IMR-90 (cell line): ENCODE measurements at regions not wholly inside any gene's neighbourhood (a gene's known extent, or its start where the extent isn't known, plus 50 kb on each side); places are given as distances from the start of the nearest gene placed in this dataset.

Source experiments
- ATAC-seq: fragments of 200-7000 bp; cut with Tn5 transposase; 2 replicates; pipeline ENCODE4 v1.9.1; 2020; ENCODE audit warnings: low read depth, mild to moderate bottlenecking, moderate library complexity
- BruUV-seq: library from RNA; stranded (reverse); fragments of 400-500 nt; replicated peaks from 2 replicates; lab custom pipeline; 2021; lab: Mats Ljungman, UMichigan
- CTCF ChIA-PET: fragments of 300-600 bp; formaldehyde crosslinking; extraction: SDS; loops from one replicate; lab custom pipeline; 2021; ENCODE audit warnings: antibody characterized with exemption; lab: Yijun Ruan, JAX
- POLR2A ChIA-PET: fragments of 300-600 bp; sonication (Branson Sonifier 250); formaldehyde crosslinking; loops from one replicate; lab custom pipeline; 2022; ENCODE audit warnings: antibody characterized with exemption; ENCODE audit not compliant: unreplicated experiment; lab: Charles Lee
- DNase-seq: peaks from one replicate; pipeline ENCODE4 v3.0.0; 2013
- H2AFZ ChIP-seq: replicated peaks from 2 replicates; pipeline ENCODE3; 2013; ENCODE audit warnings: low read length, mild to moderate bottlenecking; ENCODE audit not compliant: poor library complexity
- H2AK5ac ChIP-seq: 2 replicates; pipeline ENCODE4 v1.6.1; 2013; ENCODE audit warnings: low read depth, low read length, inconsistent platforms
- H2AK9ac ChIP-seq: replicated peaks from 2 replicates; pipeline ENCODE3; 2013; ENCODE audit warnings: mild to moderate bottlenecking, low read depth, low read length, moderate library complexity; ENCODE audit not compliant: poor library complexity
- H2BK120ac ChIP-seq: 2 replicates; pipeline ENCODE4 v1.6.1; 2013; ENCODE audit warnings: low read depth, low read length, inconsistent platforms
- H2BK15ac ChIP-seq: 3 replicates; pipeline ENCODE4 v1.6.1; 2013; ENCODE audit warnings: low read depth, low read length, inconsistent platforms
- H2BK20ac ChIP-seq: 2 replicates; pipeline ENCODE4 v1.6.1; 2013; ENCODE audit warnings: low read depth, mild to moderate bottlenecking, inconsistent platforms, low read length, moderate library complexity
- H2BK5ac ChIP-seq: 2 replicates; pipeline ENCODE4 v1.6.1; 2013; ENCODE audit warnings: mild to moderate bottlenecking, low read depth, low read length, inconsistent platforms; ENCODE audit not compliant: poor library complexity, severe bottlenecking
- H3K14ac ChIP-seq: replicated peaks from 2 replicates; pipeline ENCODE4 v1.6.1; 2013; ENCODE audit warnings: low read depth, low read length, inconsistent platforms
- H3K18ac ChIP-seq: 2 replicates; pipeline ENCODE4 v1.6.1; 2013; ENCODE audit warnings: low read depth, low read length, control low read depth
- H3K23ac ChIP-seq: 2 replicates; pipeline ENCODE4 v1.6.1; 2013; ENCODE audit warnings: low read depth, low read length, inconsistent platforms
- H3K27ac ChIP-seq: 2 replicates; pipeline ENCODE4 v1.5.1; 2013; ENCODE audit warnings: mild to moderate bottlenecking, control low read depth, low read length; ENCODE audit not compliant: insufficient read depth
- H3K27me3 ChIP-seq: 2 replicates; pipeline ENCODE4 v1.6.1; 2013; ENCODE audit warnings: low read length; ENCODE audit not compliant: control insufficient read depth, insufficient read depth
- H3K36me3 ChIP-seq: 2 replicates; pipeline ENCODE4 v1.6.1; 2013; ENCODE audit warnings: low read length, mixed read lengths; ENCODE audit not compliant: control insufficient read depth, insufficient read depth
- H3K4ac ChIP-seq: 2 replicates; pipeline ENCODE4 v1.6.1; 2013; ENCODE audit warnings: low read depth, low read length, inconsistent platforms
- H3K4me1 ChIP-seq: 2 replicates; pipeline ENCODE4 v1.6.1; 2013; ENCODE audit warnings: low read length, mixed read lengths; ENCODE audit not compliant: control insufficient read depth, insufficient read depth
- H3K4me2 ChIP-seq: 2 replicates; pipeline ENCODE4 v1.6.1; 2013; ENCODE audit warnings: low read depth, mild to moderate bottlenecking, control low read depth, low read length, moderate library complexity
- H3K4me3 ChIP-seq: 2 replicates; pipeline ENCODE4 v1.5.1; 2013; ENCODE audit warnings: low read depth, mild to moderate bottlenecking, control low read depth, low read length, moderate library complexity; ENCODE audit not compliant: insufficient read depth
- H3K56ac ChIP-seq: 2 replicates; pipeline ENCODE4 v1.6.1; 2013; ENCODE audit warnings: low read length, inconsistent platforms; ENCODE audit not compliant: insufficient read depth; ENCODE audit errors: extremely low read depth
- H3K79me1 ChIP-seq, 2 experiments: 2 replicates each; pipeline ENCODE4 v1.6.1; 2013; ENCODE audit warnings: low read length in 2 of 2, inconsistent platforms in 1 of 2, low read depth in 1 of 2
- H3K9ac ChIP-seq: 2 replicates; pipeline ENCODE4 v1.6.1; 2013; ENCODE audit warnings: low read depth, low read length, control low read depth
- H3K9me1 ChIP-seq: 2 replicates; pipeline ENCODE4 v1.6.1; 2013; ENCODE audit warnings: low read length, inconsistent platforms; ENCODE audit not compliant: insufficient read depth
- H3K9me3 ChIP-seq: 2 replicates; pipeline ENCODE4 v1.6.1; 2013; ENCODE audit warnings: low read length; ENCODE audit not compliant: control insufficient read depth, insufficient read depth
- H4K20me1 ChIP-seq: 2 replicates; pipeline ENCODE4 v1.6.1; 2013; ENCODE audit warnings: low read length, inconsistent platforms; ENCODE audit not compliant: insufficient read depth
- H4K5ac ChIP-seq: 2 replicates; pipeline ENCODE4 v1.6.1; 2013; ENCODE audit warnings: mild to moderate bottlenecking, low read depth, low read length, control low read depth
- H4K8ac ChIP-seq, 2 experiments: 2 replicates each; pipeline ENCODE4 v1.6.1; 2013; ENCODE audit warnings: low read depth in 2 of 2, low read length in 2 of 2, control low read depth in 1 of 2, inconsistent platforms in 1 of 2
- H4K91ac ChIP-seq: 2 replicates; pipeline ENCODE4 v1.6.1; 2013; ENCODE audit warnings: low read depth, low read length, inconsistent platforms; ENCODE audit not compliant: insufficient read depth
- NFE2L2 ChIP-seq: fragments of 150-350 bp; IDR thresholded peaks from 2 replicates; pipeline ENCODE4 v1.6.1; 2016; ENCODE audit warnings: low read depth, mild to moderate bottlenecking, low read length
- RCOR1 ChIP-seq: IDR thresholded peaks from 2 replicates; pipeline ENCODE4 v1.6.1; 2012; ENCODE audit warnings: mild to moderate bottlenecking, low read length, improper control_type of control experiment; ENCODE audit not compliant: insufficient replicate concordance
- dilution Hi-C: fragments of 300-500 bp; cut with HindIII; formaldehyde crosslinking; loops from one replicate; pipeline ENCODE4 v1.14.3; 2018; ENCODE audit warnings: low sequenced_read_pairs; ENCODE audit not compliant: unreplicated experiment
- in situ Hi-C: fragments of 300-500 bp; cut with MboI; formaldehyde crosslinking; loops from 3 replicates; pipeline ENCODE4 v1.14.3; 2019; ENCODE audit warnings: low sequenced_read_pairs, inconsistent platforms, mixed read lengths
- intact Hi-C: fragments of 100-400 bp; cut with micrococcal nuclease; formaldehyde crosslinking; loops from 2 replicates; pipeline ENCODE4 v1.10.0; 2022

DNA sequence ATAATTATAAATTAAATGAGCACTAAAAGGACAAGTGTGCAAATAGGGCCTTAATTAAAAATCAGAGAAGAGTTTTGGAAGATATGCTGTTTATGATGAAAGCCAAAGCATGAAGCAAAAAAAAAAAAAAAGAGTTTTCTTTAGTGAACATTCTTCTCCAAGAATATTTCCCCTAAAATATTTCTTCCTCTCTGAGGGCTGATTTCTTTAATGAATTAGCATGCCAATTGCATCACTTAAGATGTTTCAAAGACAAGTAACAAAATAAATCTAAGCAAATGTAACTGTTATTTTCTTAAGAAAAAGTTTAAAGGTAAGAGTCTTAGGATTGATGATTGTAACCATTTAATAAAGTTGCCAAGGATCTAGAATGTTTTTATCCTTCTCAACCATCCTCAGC, 81.6 kb upstream of the MPDZ start:
- H3K14ac ChIP-seq, result no peak overlapping the region
- CTCF ChIA-PET, result interaction anchor here (1.6 kb wide), 1 partner anchor 9 kb away, joined by 5 read pairs; no protein-coding TSS in a partner anchor
- TF ChIP-seq RCOR1 (no peak), NFE2L2 (no peak)
- H3K27me3 ChIP-seq, result peaks cover 2% of the 10 kb centered on the region
- no peaks in the 10 kb centered on the region for H3K79me1 ChIP-seq
- H3K4me2 ChIP-seq, result no peak overlapping the region
- POLR2A ChIA-PET, result no interaction called here
- H3K56ac ChIP-seq, result no peak overlapping the region
- no peak overlapping the region for H3K4me3 ChIP-seq
- H2BK15ac ChIP-seq, result no peak overlapping the region
- H3K36me3 ChIP-seq, result no peaks in the 10 kb centered on the region
- H2BK120ac ChIP-seq, result no peak overlapping the region
- no peak overlapping the region for H2AK5ac ChIP-seq
- no peak overlapping the region for H4K5ac ChIP-seq
- no peak overlapping the region for H3K23ac ChIP-seq
- DNase-seq, result no peak
- H4K8ac ChIP-seq, result no peak overlapping the region
- no peak for ATAC-seq
- H3K9me3 ChIP-seq, result no peaks in the 10 kb centered on the region
- intact Hi-C loops (no loop called here), in situ Hi-C loops (no loop called here), dilution Hi-C loops (no loop called here)
- 0 out of 2 replicates have a peak, but pooled peaks cover 2% of the 10 kb centered on the region for H3K9me1 ChIP-seq
- no peak overlapping the region for H3K18ac ChIP-seq
- H3K4ac ChIP-seq, result no peak overlapping the region
- BruUV-seq, result no TSS peak
- no peak overlapping the region for H2AFZ ChIP-seq
- no peak overlapping the region for H2BK20ac ChIP-seq
- H2BK5ac ChIP-seq, result no peak overlapping the region
- H3K4me1 ChIP-seq, result 0 out of 2 replicates have a peak, but pooled peaks cover 1% of the 10 kb centered on the region
- no peak overlapping the region for H3K27ac ChIP-seq
- no peak overlapping the region for H3K9ac ChIP-seq
- no peak overlapping the region for H4K91ac ChIP-seq
- no peaks in the 10 kb centered on the region for H4K20me1 ChIP-seq
- no peak overlapping the region for H2AK9ac ChIP-seq
